HG02798 (cell line): ENCODE measurements at regions not wholly inside any gene's neighbourhood (a gene's known extent, or its start where the extent isn't known, plus 50 kb on each side); places are given as distances from the start of the nearest gene placed in this dataset.

ENCODE experiments used
- ATAC-seq: cut with Tn5 transposase; IDR thresholded peaks from one replicate; pipeline ENCODE4 v1.9.1; 2021; ENCODE audit warnings: mild to moderate bottlenecking; ENCODE audit not compliant: unreplicated experiment, poor library complexity

- ATAC-seq: no peak
Measured at GRCh38 chr18:67634631-67635338, 118.3 kb upstream of the DSEL start.

- no peak for ATAC-seq
Measured at GRCh38 chr18:67633939-67634338, 117.4 kb upstream of the DSEL start.

- ATAC-seq: no peak
Measured at GRCh38 chr18:67621906-67622305, 105.4 kb upstream of the DSEL start.

- no peak for ATAC-seq
Measured at GRCh38 chr18:67621049-67621713, 104.7 kb upstream of the DSEL start.

GRCh38 chr18:67618061-67618460, 101.5 kb upstream of the DSEL start:
- no peak for ATAC-seq

- no peak for ATAC-seq
Measured at GRCh38 chr18:67615876-67616275, 99.4 kb upstream of the DSEL start.

- ATAC-seq: no peak
Measured at GRCh38 chr18:67613731-67614130, 97.2 kb upstream of the DSEL start.

- no peak for ATAC-seq
Measured at GRCh38 chr18:67612281-67612680, 95.8 kb upstream of the DSEL start.

- no peak for ATAC-seq
Measured at GRCh38 chr18:67608615-67609273, 92.2 kb upstream of the DSEL start.

- no peak for ATAC-seq
Measured at GRCh38 chr18:67608191-67608590, 91.7 kb upstream of the DSEL start.

GRCh38 chr18:67600181-67601180, 84.0 kb upstream of the DSEL start:
- ATAC-seq: no peak

- ATAC-seq: no peak
Measured at GRCh38 chr18:67599277-67599676, 82.8 kb upstream of the DSEL start.

- no peak for ATAC-seq
Measured at GRCh38 chr18:67597759-67598158, 81.2 kb upstream of the DSEL start.

- ATAC-seq: no peak
Measured at GRCh38 chr18:67596003-67596402, 79.5 kb upstream of the DSEL start.

GRCh38 chr18:67590571-67591141, 74.1 kb upstream of the DSEL start:
- no peak for ATAC-seq

- no peak for ATAC-seq
Measured at GRCh38 chr18:67589325-67589724, 72.8 kb upstream of the DSEL start.

GRCh38 chr18:67586101-67586500, 69.6 kb upstream of the DSEL start:
- no peak for ATAC-seq

- ATAC-seq: no peak
Measured at GRCh38 chr18:67583621-67584020, 67.1 kb upstream of the DSEL start.

GRCh38 chr18:67582488-67582887, 66.0 kb upstream of the DSEL start:
- ATAC-seq: no peak

- no peak for ATAC-seq
Measured at GRCh38 chr18:67581178-67581577, 64.7 kb upstream of the DSEL start.
